IMR-90 (cell line): ENCODE measurements at regions not wholly inside any gene's neighbourhood (a gene's known extent, or its start where the extent isn't known, plus 50 kb on each side); places are given as distances from the start of the nearest gene placed in this dataset.

Experiments used
- ATAC-seq: fragments of 200-7000 bp; cut with Tn5 transposase; 2 replicates; pipeline ENCODE4 v1.9.1; 2020; ENCODE audit warnings: low read depth, mild to moderate bottlenecking, moderate library complexity
- BruUV-seq: library from RNA; stranded (reverse); fragments of 400-500 nt; replicated peaks from 2 replicates; lab custom pipeline; 2021; lab: Mats Ljungman, UMichigan
- CTCF ChIA-PET: fragments of 300-600 bp; formaldehyde crosslinking; extraction: SDS; loops from one replicate; lab custom pipeline; 2021; ENCODE audit warnings: antibody characterized with exemption; lab: Yijun Ruan, JAX
- POLR2A ChIA-PET: fragments of 300-600 bp; sonication (Branson Sonifier 250); formaldehyde crosslinking; loops from one replicate; lab custom pipeline; 2022; ENCODE audit warnings: antibody characterized with exemption; ENCODE audit not compliant: unreplicated experiment; lab: Charles Lee
- DNase-seq: peaks from one replicate; pipeline ENCODE4 v3.0.0; 2013
- H2AFZ ChIP-seq: replicated peaks from 2 replicates; pipeline ENCODE3; 2013; ENCODE audit warnings: low read length, mild to moderate bottlenecking; ENCODE audit not compliant: poor library complexity
- H2AK5ac ChIP-seq: 2 replicates; pipeline ENCODE4 v1.6.1; 2013; ENCODE audit warnings: low read depth, low read length, inconsistent platforms
- H2AK9ac ChIP-seq: replicated peaks from 2 replicates; pipeline ENCODE3; 2013; ENCODE audit warnings: mild to moderate bottlenecking, low read depth, low read length, moderate library complexity; ENCODE audit not compliant: poor library complexity
- H2BK120ac ChIP-seq: 2 replicates; pipeline ENCODE4 v1.6.1; 2013; ENCODE audit warnings: low read depth, low read length, inconsistent platforms
- H2BK15ac ChIP-seq: 3 replicates; pipeline ENCODE4 v1.6.1; 2013; ENCODE audit warnings: low read depth, low read length, inconsistent platforms
- H2BK20ac ChIP-seq: 2 replicates; pipeline ENCODE4 v1.6.1; 2013; ENCODE audit warnings: low read depth, mild to moderate bottlenecking, inconsistent platforms, low read length, moderate library complexity
- H2BK5ac ChIP-seq: 2 replicates; pipeline ENCODE4 v1.6.1; 2013; ENCODE audit warnings: mild to moderate bottlenecking, low read depth, low read length, inconsistent platforms; ENCODE audit not compliant: poor library complexity, severe bottlenecking
- H3K14ac ChIP-seq: replicated peaks from 2 replicates; pipeline ENCODE4 v1.6.1; 2013; ENCODE audit warnings: low read depth, low read length, inconsistent platforms
- H3K18ac ChIP-seq: 2 replicates; pipeline ENCODE4 v1.6.1; 2013; ENCODE audit warnings: low read depth, low read length, control low read depth
- H3K23ac ChIP-seq: 2 replicates; pipeline ENCODE4 v1.6.1; 2013; ENCODE audit warnings: low read depth, low read length, inconsistent platforms
- H3K27ac ChIP-seq: 2 replicates; pipeline ENCODE4 v1.5.1; 2013; ENCODE audit warnings: mild to moderate bottlenecking, control low read depth, low read length; ENCODE audit not compliant: insufficient read depth
- H3K27me3 ChIP-seq: 2 replicates; pipeline ENCODE4 v1.6.1; 2013; ENCODE audit warnings: low read length; ENCODE audit not compliant: control insufficient read depth, insufficient read depth
- H3K36me3 ChIP-seq: 2 replicates; pipeline ENCODE4 v1.6.1; 2013; ENCODE audit warnings: low read length, mixed read lengths; ENCODE audit not compliant: control insufficient read depth, insufficient read depth
- H3K4ac ChIP-seq: 2 replicates; pipeline ENCODE4 v1.6.1; 2013; ENCODE audit warnings: low read depth, low read length, inconsistent platforms
- H3K4me1 ChIP-seq: 2 replicates; pipeline ENCODE4 v1.6.1; 2013; ENCODE audit warnings: low read length, mixed read lengths; ENCODE audit not compliant: control insufficient read depth, insufficient read depth
- H3K4me2 ChIP-seq: 2 replicates; pipeline ENCODE4 v1.6.1; 2013; ENCODE audit warnings: low read depth, mild to moderate bottlenecking, control low read depth, low read length, moderate library complexity
- H3K4me3 ChIP-seq: 2 replicates; pipeline ENCODE4 v1.5.1; 2013; ENCODE audit warnings: low read depth, mild to moderate bottlenecking, control low read depth, low read length, moderate library complexity; ENCODE audit not compliant: insufficient read depth
- H3K56ac ChIP-seq: 2 replicates; pipeline ENCODE4 v1.6.1; 2013; ENCODE audit warnings: low read length, inconsistent platforms; ENCODE audit not compliant: insufficient read depth; ENCODE audit errors: extremely low read depth
- H3K79me1 ChIP-seq, 2 experiments: 2 replicates each; pipeline ENCODE4 v1.6.1; 2013; ENCODE audit warnings: low read length in 2 of 2, inconsistent platforms in 1 of 2, low read depth in 1 of 2
- H3K9ac ChIP-seq: 2 replicates; pipeline ENCODE4 v1.6.1; 2013; ENCODE audit warnings: low read depth, low read length, control low read depth
- H3K9me1 ChIP-seq: 2 replicates; pipeline ENCODE4 v1.6.1; 2013; ENCODE audit warnings: low read length, inconsistent platforms; ENCODE audit not compliant: insufficient read depth
- H3K9me3 ChIP-seq: 2 replicates; pipeline ENCODE4 v1.6.1; 2013; ENCODE audit warnings: low read length; ENCODE audit not compliant: control insufficient read depth, insufficient read depth
- H4K20me1 ChIP-seq: 2 replicates; pipeline ENCODE4 v1.6.1; 2013; ENCODE audit warnings: low read length, inconsistent platforms; ENCODE audit not compliant: insufficient read depth
- H4K5ac ChIP-seq: 2 replicates; pipeline ENCODE4 v1.6.1; 2013; ENCODE audit warnings: mild to moderate bottlenecking, low read depth, low read length, control low read depth
- H4K8ac ChIP-seq, 2 experiments: 2 replicates each; pipeline ENCODE4 v1.6.1; 2013; ENCODE audit warnings: low read depth in 2 of 2, low read length in 2 of 2, control low read depth in 1 of 2, inconsistent platforms in 1 of 2
- H4K91ac ChIP-seq: 2 replicates; pipeline ENCODE4 v1.6.1; 2013; ENCODE audit warnings: low read depth, low read length, inconsistent platforms; ENCODE audit not compliant: insufficient read depth
- BHLHE40 ChIP-seq: fragments of 150-350 bp; IDR thresholded peaks from 2 replicates; pipeline ENCODE4 v1.6.1; 2016; ENCODE audit warnings: mild to moderate bottlenecking, low read depth, low read length
- CEBPB ChIP-seq: IDR thresholded peaks from 2 replicates; pipeline ENCODE4 v1.6.1; 2012; ENCODE audit warnings: low read depth, low read length, improper control_type of control experiment
- CHD1 ChIP-seq: IDR thresholded peaks from 2 replicates; pipeline ENCODE4 v1.6.1; 2012; ENCODE audit warnings: low read depth, low read length, improper control_type of control experiment
- CTCF ChIP-seq: conservative IDR thresholded peaks from 2 replicates; pipeline ENCODE4 v1.5.1; 2012; ENCODE audit warnings: mild to moderate bottlenecking, low read depth, low read length, improper control_type of control experiment
- ELK1 ChIP-seq: fragments of 150-350 bp; IDR thresholded peaks from 2 replicates; pipeline ENCODE4 v1.6.1; 2016; ENCODE audit warnings: low read depth, mild to moderate bottlenecking, low read length, moderate library complexity, borderline replicate concordance
- FOS ChIP-seq: fragments of 150-350 bp; IDR thresholded peaks from 2 replicates; pipeline ENCODE4 v1.6.1; 2016; ENCODE audit warnings: low read depth, low read length
- MAFK ChIP-seq: IDR thresholded peaks from 2 replicates; pipeline ENCODE4 v1.6.1; 2012; ENCODE audit warnings: low read depth, low read length, improper control_type of control experiment
- MXI1 ChIP-seq: IDR thresholded peaks from 2 replicates; pipeline ENCODE4 v1.6.1; 2012; ENCODE audit warnings: low read depth, mild to moderate bottlenecking, low read length, moderate library complexity, borderline replicate concordance
- NFE2L2 ChIP-seq: fragments of 150-350 bp; IDR thresholded peaks from 2 replicates; pipeline ENCODE4 v1.6.1; 2016; ENCODE audit warnings: low read depth, mild to moderate bottlenecking, low read length
- POLR2A ChIP-seq: IDR thresholded peaks from 2 replicates; pipeline ENCODE4 v1.6.1; 2012; ENCODE audit warnings: mild to moderate bottlenecking, low read depth, low read length
- RAD21 ChIP-seq: IDR thresholded peaks from 2 replicates; pipeline ENCODE4 v1.6.1; 2012; ENCODE audit warnings: low read length, improper control_type of control experiment
- RCOR1 ChIP-seq: IDR thresholded peaks from 2 replicates; pipeline ENCODE4 v1.6.1; 2012; ENCODE audit warnings: mild to moderate bottlenecking, low read length, improper control_type of control experiment; ENCODE audit not compliant: insufficient replicate concordance
- RFX5 ChIP-seq: IDR thresholded peaks from 2 replicates; pipeline ENCODE4 v1.8.0; 2012; ENCODE audit warnings: low read depth, mild to moderate bottlenecking, low read length, moderate library complexity
- SMC3 ChIP-seq: fragments of 150-350 bp; IDR thresholded peaks from 2 replicates; pipeline ENCODE4 v1.6.1; 2016; ENCODE audit warnings: low read depth, mild to moderate bottlenecking, antibody characterized with exemption, low read length, moderate library complexity
- WGBS, 2 experiments: methylation state at CpG; one replicate each; pipeline versions ENCODE4 v1.1.5 to v1.1.7; 2013; ENCODE audit warnings: missing lambda C conversion rate in 2 of 2; ENCODE audit not compliant: insufficient read length in 1 of 2; ENCODE audit errors: extremely low coverage in 2 of 2; 5-methylcytosine and 5-hydroxymethylcytosine counted together
- dilution Hi-C: fragments of 300-500 bp; cut with HindIII; formaldehyde crosslinking; loops from one replicate; pipeline ENCODE4 v1.14.3; 2018; ENCODE audit warnings: low sequenced_read_pairs; ENCODE audit not compliant: unreplicated experiment
- in situ Hi-C: fragments of 300-500 bp; cut with MboI; formaldehyde crosslinking; loops from 3 replicates; pipeline ENCODE4 v1.14.3; 2019; ENCODE audit warnings: low sequenced_read_pairs, inconsistent platforms, mixed read lengths
- intact Hi-C: fragments of 100-400 bp; cut with micrococcal nuclease; formaldehyde crosslinking; loops from 2 replicates; pipeline ENCODE4 v1.10.0; 2022
- TF ChIP-seq, protein P1 (sequence below): fragments of 150-350 bp; IDR thresholded peaks from 2 replicates; pipeline ENCODE4 v1.6.1; 2017; ENCODE audit warnings: mild to moderate bottlenecking, antibody characterized with exemption, low read length, low read depth

DNA sequence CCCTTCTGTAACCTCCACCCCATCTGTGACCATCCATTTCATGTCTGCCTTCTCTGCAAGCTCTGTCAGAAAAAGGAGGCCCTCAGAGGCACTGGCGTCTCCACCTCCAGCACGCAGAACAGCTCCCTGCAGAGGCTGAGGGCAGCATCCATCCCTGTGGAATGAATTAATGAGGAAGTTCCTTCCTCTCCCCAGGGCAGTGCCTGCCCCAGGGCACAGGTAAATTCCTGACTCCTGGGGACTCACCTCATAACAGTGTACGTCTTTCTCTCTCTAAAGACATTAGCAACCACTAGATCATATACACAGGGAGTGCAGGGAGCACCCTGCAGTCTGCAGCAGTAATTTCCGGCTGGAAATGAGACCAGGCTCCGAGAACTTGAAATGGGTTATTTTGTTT is 155.0 kb upstream of the TMEM132C start:
- no peak overlapping the region for H2AK9ac ChIP-seq
- no peak overlapping the region for H3K14ac ChIP-seq
- H3K23ac ChIP-seq = no peak overlapping the region
- ChIA-PET POLR2A (no interaction called here), CTCF (no interaction called here)
- H3K4me2 ChIP-seq = no peak overlapping the region
- BruUV-seq = no TSS peak
- H3K27me3 ChIP-seq = no peaks in the 10 kb centered on the region
- H2BK5ac ChIP-seq = no peak overlapping the region
- no peak overlapping the region for H3K56ac ChIP-seq
- no peaks in the 10 kb centered on the region for H4K20me1 ChIP-seq
- ATAC-seq (no peak), DNase-seq (no peak)
- dilution Hi-C loops = no loop called here
- no peaks in the 10 kb centered on the region for H3K79me1 ChIP-seq
- H2BK15ac ChIP-seq = no peak overlapping the region
- no peak overlapping the region for H2BK20ac ChIP-seq
- H2AK5ac ChIP-seq = no peak overlapping the region
- no peak overlapping the region for H3K9ac ChIP-seq
- no CpG with 5 or more reads among the region's 5 CpGs for WGBS, 2 experiments
- no peaks in the 10 kb centered on the region for H3K4me1 ChIP-seq
- in situ Hi-C loops = no loop called here
- peaks cover 21% of the 10 kb centered on the region; the same call in 1 of the 2 replicates for H3K9me3 ChIP-seq
- TF ChIP-seq RFX5 = no peak
- TF ChIP-seq CHD1 = no peak
- no peak for TF ChIP-seq RCOR1
- TF ChIP-seq NFE2L2 = no peak
- TF ChIP-seq SMC3 = no peak
- no peak for TF ChIP-seq POLR2A
- TF ChIP-seq MXI1 = no peak
- no peak for TF ChIP-seq CEBPB
- TF ChIP-seq, protein P1, sequence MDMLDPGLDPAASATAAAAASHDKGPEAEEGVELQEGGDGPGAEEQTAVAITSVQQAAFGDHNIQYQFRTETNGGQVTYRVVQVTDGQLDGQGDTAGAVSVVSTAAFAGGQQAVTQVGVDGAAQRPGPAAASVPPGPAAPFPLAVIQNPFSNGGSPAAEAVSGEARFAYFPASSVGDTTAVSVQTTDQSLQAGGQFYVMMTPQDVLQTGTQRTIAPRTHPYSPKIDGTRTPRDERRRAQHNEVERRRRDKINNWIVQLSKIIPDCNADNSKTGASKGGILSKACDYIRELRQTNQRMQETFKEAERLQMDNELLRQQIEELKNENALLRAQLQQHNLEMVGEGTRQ = no peak
- no peak for TF ChIP-seq BHLHE40
- no peak for TF ChIP-seq FOS
- no peak for TF ChIP-seq ELK1
- TF ChIP-seq RAD21 = no peak
- TF ChIP-seq CTCF = no peak
- no peak for TF ChIP-seq MAFK
- H3K4ac ChIP-seq = no peak overlapping the region
- no peak overlapping the region for H4K8ac ChIP-seq
- no peak overlapping the region for H2AFZ ChIP-seq
- intact Hi-C loops = no loop called here
- no peak overlapping the region for H4K91ac ChIP-seq
- H4K5ac ChIP-seq = no peak overlapping the region
- H3K9me1 ChIP-seq = no peaks in the 10 kb centered on the region
- no peak overlapping the region for H3K18ac ChIP-seq
- H2BK120ac ChIP-seq = no peak overlapping the region
- no peaks in the 10 kb centered on the region for H3K36me3 ChIP-seq
- H3K4me3 ChIP-seq = no peak overlapping the region
- no peak overlapping the region for H3K27ac ChIP-seq
